ENCODE measurements at regions not wholly inside any gene's neighbourhood (a gene's known extent, or its start where the extent isn't known, plus 50 kb on each side); places are given as distances from the start of the nearest gene placed in this dataset.
"Not testable (repeated sequence)": the region's sequence is repeated elsewhere in the genome, so short reads cannot be mapped to it uniquely, and the experiment has no call there.

GRCh38 chr6:155678361-155678760, 222.7 kb upstream of the NOX3 start:
- FAIRE-seq: no peak
- no peak for DNase-seq (ENCODE audit: insufficient read length, low spot score)

GRCh38 chr6:155676346-155676745, 220.7 kb upstream of the NOX3 start:
- DNase-seq (ENCODE audit: insufficient read length, low spot score) (no peak), FAIRE-seq (no peak)

GRCh38 chr6:155670655-155671054, 215.0 kb upstream of the NOX3 start:
- DNase-seq (ENCODE audit: insufficient read length, low spot score): no peak
- no peak for FAIRE-seq

- FAIRE-seq (no peak), DNase-seq (ENCODE audit: insufficient read length, low spot score) (no peak)
Measured at GRCh38 chr6:155660251-155660977, 204.8 kb upstream of the NOX3 start.

GRCh38 chr6:155656024-155656423, 200.4 kb upstream of the NOX3 start:
- FAIRE-seq: no peak
- DNase-seq (ENCODE audit: insufficient read length, low spot score): no peak

- DNase-seq (ENCODE audit: insufficient read length, low spot score) (no peak), FAIRE-seq (no peak)
Measured at GRCh38 chr6:155654474-155654873, 198.8 kb upstream of the NOX3 start.

- no peak for FAIRE-seq
- no peak for DNase-seq (ENCODE audit: insufficient read length, low spot score)
Measured at GRCh38 chr6:155648301-155648700, 192.7 kb upstream of the NOX3 start.

GRCh38 chr6:155647354-155647753, 191.7 kb upstream of the NOX3 start:
- no peak for DNase-seq (ENCODE audit: insufficient read length, low spot score)
- no peak for FAIRE-seq

- no peak for DNase-seq (ENCODE audit: insufficient read length, low spot score)
- FAIRE-seq: no peak
Measured at GRCh38 chr6:155646443-155646842, 190.8 kb upstream of the NOX3 start.

- FAIRE-seq: no peak
- no peak for DNase-seq (ENCODE audit: insufficient read length, low spot score)
Measured at GRCh38 chr6:155645325-155645724, 189.7 kb upstream of the NOX3 start.

- DNase-seq (ENCODE audit: insufficient read length, low spot score) (no peak), FAIRE-seq (no peak)
Measured at GRCh38 chr6:155641603-155642002, 186.0 kb upstream of the NOX3 start.

GRCh38 chr6:155638200-155638599, 182.6 kb upstream of the NOX3 start:
- DNase-seq (ENCODE audit: insufficient read length, low spot score): no peak
- FAIRE-seq: no peak

- no peak for DNase-seq (ENCODE audit: insufficient read length, low spot score)
- no peak for FAIRE-seq
Measured at GRCh38 chr6:155635416-155635815, 179.8 kb upstream of the NOX3 start.

- no peak for FAIRE-seq
- no peak for DNase-seq (ENCODE audit: insufficient read length, low spot score)
Measured at GRCh38 chr6:155630085-155630484, 174.4 kb upstream of the NOX3 start.

- DNase-seq (ENCODE audit: insufficient read length, low spot score) (no peak), FAIRE-seq (peak; percentile 74)
Measured at GRCh38 chr6:155629652-155630051, 174.0 kb upstream of the NOX3 start.

GRCh38 chr6:155628306-155628705, 172.7 kb upstream of the NOX3 start:
- no peak for DNase-seq (ENCODE audit: insufficient read length, low spot score)
- FAIRE-seq: no peak

GRCh38 chr6:155627722-155628212, 172.1 kb upstream of the NOX3 start:
- not testable (repeated sequence) for FAIRE-seq; DNase-seq (ENCODE audit: insufficient read length, low spot score)

- FAIRE-seq (no peak), DNase-seq (ENCODE audit: insufficient read length, low spot score) (no peak)
Measured at GRCh38 chr6:155623450-155624178, 168.0 kb upstream of the NOX3 start.

- DNase-seq (ENCODE audit: insufficient read length, low spot score): no peak
- no peak for FAIRE-seq
Measured at GRCh38 chr6:155614606-155615005, 159.0 kb upstream of the NOX3 start.

- DNase-seq (ENCODE audit: insufficient read length, low spot score) (no peak), FAIRE-seq (no peak)
Measured at GRCh38 chr6:155611742-155612141, 156.1 kb upstream of the NOX3 start.

- no peak for FAIRE-seq
- DNase-seq (ENCODE audit: insufficient read length, low spot score): no peak
Measured at GRCh38 chr6:155604991-155605390, 149.4 kb upstream of the NOX3 start.

GRCh38 chr6:155599561-155599960, 143.9 kb upstream of the NOX3 start:
- FAIRE-seq: no peak
- no peak for DNase-seq (ENCODE audit: insufficient read length, low spot score)
